Neural cell (in vitro differentiated cells): ENCODE measurements at regions not wholly inside any gene's neighbourhood (a gene's known extent, or its start where the extent isn't known, plus 50 kb on each side); places are given as distances from the start of the nearest gene placed in this dataset.

Source experiments
- H2AFZ ChIP-seq: fragments of 200-600, 300-800 bp; sonication (generic), shearing (Covaris generic); 2 replicates; pipeline ENCODE4 v1.6.0; 2014; ENCODE audit warnings: low read depth, mild to moderate bottlenecking, antibody characterized with exemption, low read length, moderate library complexity
- H3F3A ChIP-seq: fragments of 200-600 bp; shearing (Covaris generic); 2 replicates; pipeline ENCODE4 v1.6.1; 2016; ENCODE audit warnings: mild to moderate bottlenecking, moderate library complexity, mixed read lengths, antibody characterized with exemption, low read length; ENCODE audit not compliant: insufficient read depth, poor library complexity, severe bottlenecking
- H3K27ac ChIP-seq: fragments of 200-600, 300-800 bp; sonication (generic), shearing (Covaris generic); 2 replicates; pipeline ENCODE4 v1.5.1; 2014; ENCODE audit warnings: mild to moderate bottlenecking, low read length, moderate library complexity
- H3K27me3 ChIP-seq: fragments of 300-800, 200-600 bp; sonication (generic), shearing (Covaris generic); 2 replicates; pipeline ENCODE4 v1.6.0; 2014; ENCODE audit warnings: mild to moderate bottlenecking, low read depth, low read length, moderate library complexity; ENCODE audit not compliant: insufficient read depth
- H3K36me3 ChIP-seq: fragments of 300-800, 200-600 bp; sonication (generic), shearing (Covaris generic); 2 replicates; pipeline ENCODE4 v1.5.1; 2014; ENCODE audit warnings: mild to moderate bottlenecking, antibody characterized with exemption, low read length, moderate library complexity; ENCODE audit not compliant: insufficient read depth
- H3K4me2 ChIP-seq: fragments of 300-800, 200-600 bp; sonication (generic), shearing (Covaris generic); 2 replicates; pipeline ENCODE4 v1.6.0; 2014; ENCODE audit warnings: mild to moderate bottlenecking, low read length
- H3K4me3 ChIP-seq: fragments of 300-800, 200-600 bp; sonication (generic), shearing (Covaris generic); 2 replicates; pipeline ENCODE4 v1.5.1; 2014; ENCODE audit warnings: mild to moderate bottlenecking, low read length, moderate library complexity
- H3K79me2 ChIP-seq: fragments of 200-600 bp; shearing (Covaris generic); replicated peaks from 2 replicates; pipeline ENCODE4 v1.6.0; 2014; ENCODE audit warnings: mild to moderate bottlenecking, low read length, moderate library complexity; ENCODE audit not compliant: insufficient read depth
- H3K9ac ChIP-seq: fragments of 300-800, 200-600 bp; sonication (generic), shearing (Covaris generic); 2 replicates; pipeline ENCODE4 v1.6.1; 2016; ENCODE audit warnings: mild to moderate bottlenecking, low read length, mixed read lengths
- H3K9me2 ChIP-seq: fragments of 200-600 bp; shearing (Covaris generic); 2 replicates; pipeline ENCODE4 v1.6.1; 2016; ENCODE audit warnings: mild to moderate bottlenecking, low read length, mixed read lengths; ENCODE audit not compliant: insufficient read depth
- H3K9me3 ChIP-seq: fragments of 200-600, 300-800 bp; sonication (generic), shearing (Covaris generic); 2 replicates; pipeline ENCODE4 v1.6.1; 2016; ENCODE audit warnings: mild to moderate bottlenecking, mixed run types, low read length, moderate library complexity, mixed read lengths
- H4K20me1 ChIP-seq: fragments of 200-600 bp; shearing (Covaris generic); 2 replicates; pipeline ENCODE4 v1.6.1; 2016; ENCODE audit warnings: mild to moderate bottlenecking, mixed run types; ENCODE audit not compliant: insufficient read depth
- CTCF ChIP-seq: fragments of 450-650 bp; IDR thresholded peaks from 2 replicates; pipeline ENCODE4 v1.5.1; 2014; ENCODE audit warnings: antibody characterized with exemption, mild to moderate bottlenecking, moderate library complexity; ENCODE audit not compliant: poor library complexity, severe bottlenecking
- EP300 ChIP-seq: fragments of 450-650 bp; conservative IDR thresholded peaks from 2 replicates; pipeline ENCODE4 v1.6.1; 2014; ENCODE audit warnings: antibody characterized with exemption, mild to moderate bottlenecking, moderate library complexity; ENCODE audit not compliant: poor library complexity, severe bottlenecking
- EZH2 ChIP-seq: fragments of 200-600, 300-800 bp; shearing (Covaris generic), sonication (generic); IDR thresholded peaks from 2 replicates; pipeline ENCODE4 v1.6.1; 2014; ENCODE audit warnings: antibody characterized with exemption, low read length, borderline replicate concordance, mild to moderate bottlenecking; ENCODE audit not compliant: insufficient read depth, poor library complexity, severe bottlenecking
- MXI1 ChIP-seq: fragments of 450-650 bp; conservative IDR thresholded peaks from 2 replicates; pipeline ENCODE4 v1.6.1; 2014; ENCODE audit warnings: antibody characterized with exemption, mild to moderate bottlenecking; ENCODE audit not compliant: poor library complexity, severe bottlenecking
- POLR2AphosphoS5 ChIP-seq: IDR thresholded peaks from 2 replicates; pipeline ENCODE4 v1.6.1; 2012
- RAD21 ChIP-seq: fragments of 450-650 bp; conservative IDR thresholded peaks from 2 replicates; pipeline ENCODE4 v1.6.1; 2014; ENCODE audit warnings: antibody characterized with exemption, mild to moderate bottlenecking, moderate library complexity
- REST ChIP-seq: IDR thresholded peaks from 2 replicates; pipeline ENCODE4 v1.6.1; 2012; ENCODE audit warnings: borderline replicate concordance
- SMC3 ChIP-seq: fragments of 450-650 bp; conservative IDR thresholded peaks from 2 replicates; pipeline ENCODE4 v1.6.1; 2014; ENCODE audit warnings: antibody characterized with exemption, mild to moderate bottlenecking, moderate library complexity; ENCODE audit not compliant: poor library complexity
- TAF1 ChIP-seq: IDR thresholded peaks from 2 replicates; pipeline ENCODE4 v1.6.1; 2012; ENCODE audit warnings: low read depth

- H3K9ac ChIP-seq, result no peak overlapping the region
- no peaks in the 10 kb centered on the region for H3F3A ChIP-seq
These were observed 88.0 kb upstream of the ELMO1 start for GRCh38 chr7:37536706-37537105.

GRCh38 chr7:37537439-37537838, 88.8 kb upstream of the ELMO1 start:
- H2AFZ ChIP-seq, result no peak overlapping the region
- no peaks in the 10 kb centered on the region for H3F3A ChIP-seq
- H3K27me3 ChIP-seq, result no peaks in the 10 kb centered on the region
- no peaks in the 10 kb centered on the region for H3K36me3 ChIP-seq
- no peak overlapping the region for H3K4me3 ChIP-seq
- no peaks in the 10 kb centered on the region for H3K9me3 ChIP-seq
- H3K4me2 ChIP-seq, result no peak overlapping the region
- H3K79me2 ChIP-seq, result no peaks in the 10 kb centered on the region
- TF ChIP-seq SMC3 (no peak), CTCF (no peak), EZH2 (no peak), MXI1 (no peak), POLR2AphosphoS5 (no peak)
- H3K27ac ChIP-seq, result no peak overlapping the region
- H4K20me1 ChIP-seq, result no peaks in the 10 kb centered on the region
- H3K9me2 ChIP-seq, result no peaks in the 10 kb centered on the region
- no peak overlapping the region for H3K9ac ChIP-seq

More at GRCh38 chr7:37536706-37537105, 88.0 kb upstream of the ELMO1 start:
- no peak overlapping the region for H3K27ac ChIP-seq
- H3K27me3 ChIP-seq, result no peaks in the 10 kb centered on the region
- TF ChIP-seq EZH2 (no peak), REST (no peak), EP300 (no peak), SMC3 (no peak), RAD21 (no peak), MXI1 (no peak), CTCF (no peak), TAF1 (no peak), POLR2AphosphoS5 (no peak)
- no peaks in the 10 kb centered on the region for H3K9me2 ChIP-seq
- no peaks in the 10 kb centered on the region for H3K36me3 ChIP-seq
- H3K9me3 ChIP-seq, result no peaks in the 10 kb centered on the region
- no peaks in the 10 kb centered on the region for H4K20me1 ChIP-seq
- no peaks in the 10 kb centered on the region for H3K79me2 ChIP-seq
- H3K4me2 ChIP-seq, result no peak overlapping the region
- H2AFZ ChIP-seq, result no peak overlapping the region
- H3K4me3 ChIP-seq, result no peak overlapping the region
